DMS114 treated with DMSO at 0.1 percent for 48 hours (cell line): ENCODE measurements at regions not wholly inside any gene's neighbourhood (a gene's known extent, or its start where the extent isn't known, plus 50 kb on each side); places are given as distances from the start of the nearest gene placed in this dataset.
"Not testable (repeated sequence)": the region's sequence is repeated elsewhere in the genome, so short reads cannot be mapped to it uniquely, and the experiment has no call there.

Source experiments
- DNase-seq: peaks from one replicate; lab custom pipeline; 2025; ENCODE audit not compliant: unreplicated experiment; lab: John Stamatoyannopoulos, UW

DNA sequence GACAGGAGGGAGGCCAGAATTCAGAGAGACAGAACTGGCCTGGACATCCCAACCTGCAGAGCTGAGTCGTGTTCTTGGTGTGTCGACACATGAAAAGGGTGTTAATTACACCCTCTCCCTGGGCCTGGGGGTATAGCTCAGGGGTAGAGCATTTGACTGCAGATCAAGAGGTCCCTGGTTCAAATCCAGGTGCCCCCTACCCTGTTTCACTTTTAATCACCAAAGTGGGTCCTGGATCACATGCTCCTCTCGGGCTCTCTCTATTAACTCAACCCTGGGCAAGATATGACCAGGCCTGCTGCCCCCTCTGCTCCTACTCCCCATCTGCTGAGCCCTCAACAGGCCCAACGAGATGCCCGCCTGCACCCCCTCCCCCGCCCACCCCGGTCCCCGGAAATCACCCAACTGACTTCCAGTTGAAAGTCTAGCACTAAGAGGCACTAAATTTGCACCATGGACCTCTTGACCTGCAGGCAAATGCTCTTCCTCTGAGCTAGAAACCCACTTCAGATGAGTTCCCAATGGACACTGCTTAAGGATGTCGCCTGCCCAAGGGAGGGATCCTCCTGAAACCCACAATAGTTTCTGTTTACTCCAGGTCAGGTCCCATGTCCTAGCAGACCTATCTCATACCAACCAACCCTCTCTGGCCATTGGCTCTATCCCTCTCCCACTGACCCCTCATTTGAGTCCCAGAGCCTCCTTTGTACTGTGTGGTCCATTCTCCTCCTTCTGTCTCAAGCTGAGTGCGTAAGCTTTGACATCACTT lies 137.6 kb downstream of the ZNF467 start:
- no peak for DNase-seq

DNA sequence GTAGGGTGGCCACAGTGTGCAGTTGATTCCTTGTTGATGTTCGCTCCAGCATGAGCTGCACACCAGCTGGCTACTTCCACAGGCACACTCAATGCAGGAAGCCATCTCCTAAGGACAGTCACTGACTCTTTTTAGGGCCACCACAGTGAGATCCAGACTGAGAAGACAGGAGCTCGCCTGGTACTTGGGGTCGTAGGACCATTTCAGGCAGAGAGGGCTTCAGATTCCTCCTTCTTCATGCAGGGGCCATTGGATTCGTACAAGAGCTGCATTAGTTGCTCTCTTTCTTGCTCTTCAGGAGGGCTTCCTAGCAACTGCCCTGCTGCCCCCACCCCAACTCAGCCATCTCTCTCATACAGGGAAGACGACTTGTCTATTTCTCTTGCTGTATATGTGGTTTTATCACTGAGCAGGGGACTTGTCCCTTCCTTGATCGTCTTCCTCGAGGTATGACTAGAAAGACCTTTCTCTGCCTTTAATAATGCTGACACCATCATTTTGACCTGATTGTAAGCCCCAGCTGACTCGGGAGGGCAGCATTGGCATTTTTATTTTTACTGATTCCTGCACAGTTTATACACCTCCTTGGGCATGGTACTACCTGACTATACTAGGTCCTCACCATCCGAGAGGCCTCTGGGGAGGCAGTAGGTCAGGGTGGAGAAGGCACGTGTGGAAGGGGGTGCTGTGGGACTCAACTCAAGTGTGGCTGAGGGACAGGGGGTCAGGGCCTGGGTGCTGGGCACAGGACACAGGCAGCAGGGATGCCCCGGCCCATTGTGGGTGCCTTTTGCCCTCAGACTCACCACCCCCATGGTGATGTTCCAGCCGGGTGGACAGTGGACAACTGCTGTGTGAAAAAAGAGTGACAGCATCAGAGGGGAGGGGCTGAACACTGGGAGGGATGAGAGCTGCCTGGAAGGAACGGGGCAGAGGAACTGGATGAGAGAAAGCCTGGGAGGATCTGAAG lies 136.7 kb upstream of the ZNF746 start:
- DNase-seq: no peak

DNA sequence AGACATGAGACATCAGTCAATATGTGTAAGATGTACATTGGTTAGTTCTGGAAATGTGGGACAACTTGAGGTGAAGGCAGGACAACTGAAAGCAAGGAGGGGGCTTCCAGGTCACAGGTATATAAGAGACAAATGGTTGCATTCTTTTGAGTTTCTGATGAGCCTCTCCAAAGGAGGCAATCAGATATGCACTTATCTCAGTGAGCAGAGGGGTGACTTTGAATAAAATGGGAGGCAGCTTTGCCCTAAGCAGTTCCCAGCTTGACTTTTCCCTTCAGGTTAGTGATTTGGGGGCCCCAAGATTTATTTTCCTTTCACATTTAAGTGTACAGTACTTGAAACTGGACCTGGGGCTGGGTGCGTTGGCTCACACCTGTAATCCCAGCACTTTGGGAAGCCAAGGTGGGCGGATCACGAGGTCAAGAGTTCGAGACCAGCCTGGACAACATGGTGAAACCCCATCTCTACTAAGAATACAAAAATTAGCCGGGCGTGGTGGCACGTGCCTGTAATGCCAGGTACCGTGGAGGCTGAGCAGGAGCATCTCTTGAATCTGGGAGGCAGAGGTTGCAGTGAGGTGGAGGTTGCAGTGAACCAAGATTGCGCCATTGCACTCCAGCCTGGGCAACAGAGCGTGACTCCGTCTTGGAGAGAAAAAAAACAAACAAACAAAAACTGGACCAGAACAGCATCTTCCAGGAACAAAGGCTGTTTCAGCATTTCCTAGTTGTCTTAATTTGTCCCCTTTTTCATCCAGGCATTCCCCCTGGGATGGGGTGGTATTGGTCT lies 130.9 kb upstream of the ZNF746 start:
- DNase-seq: not testable (repeated sequence)

DNA sequence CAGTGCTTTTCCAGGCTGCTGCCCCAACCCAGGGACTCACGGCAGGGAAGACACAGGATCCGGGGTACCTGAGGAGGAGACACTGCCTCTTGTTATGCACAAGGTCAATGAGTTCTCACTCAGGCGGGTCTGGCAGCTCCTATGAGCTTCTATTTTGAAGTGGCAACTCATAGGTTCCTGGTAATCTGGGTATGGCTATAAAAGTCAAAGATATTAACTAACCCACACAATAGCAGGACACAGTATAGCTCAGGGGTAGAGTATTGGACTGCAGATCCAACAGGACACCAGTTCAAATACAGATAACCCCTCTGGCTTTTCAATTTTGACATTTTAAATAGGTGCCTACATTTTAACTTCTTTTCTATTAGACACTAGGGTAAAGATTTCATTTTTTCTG lies 130.3 kb upstream of the ZNF746 start:
- DNase-seq: no peak

DNA sequence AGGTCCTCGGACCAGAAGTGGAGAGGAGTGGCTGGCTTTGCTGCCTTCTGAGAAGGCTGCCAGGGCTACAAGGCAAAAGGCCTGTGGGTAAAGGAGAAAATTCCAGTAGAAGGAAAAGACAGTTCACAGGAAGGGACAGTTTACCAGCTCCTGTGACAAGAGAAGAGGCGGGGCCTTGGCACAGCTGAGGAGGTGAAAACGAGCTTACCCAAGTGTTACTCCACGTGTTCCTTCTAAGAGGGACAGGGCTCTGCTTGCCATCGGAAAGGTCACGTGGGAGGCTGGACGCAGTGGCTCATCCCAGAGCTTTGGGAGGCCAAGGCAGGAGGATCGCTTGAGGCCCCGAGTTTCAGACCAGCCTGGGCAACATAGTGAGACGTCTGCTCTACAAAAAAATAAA lies 129.4 kb upstream of the ZNF746 start:
- DNase-seq: no peak

DNA sequence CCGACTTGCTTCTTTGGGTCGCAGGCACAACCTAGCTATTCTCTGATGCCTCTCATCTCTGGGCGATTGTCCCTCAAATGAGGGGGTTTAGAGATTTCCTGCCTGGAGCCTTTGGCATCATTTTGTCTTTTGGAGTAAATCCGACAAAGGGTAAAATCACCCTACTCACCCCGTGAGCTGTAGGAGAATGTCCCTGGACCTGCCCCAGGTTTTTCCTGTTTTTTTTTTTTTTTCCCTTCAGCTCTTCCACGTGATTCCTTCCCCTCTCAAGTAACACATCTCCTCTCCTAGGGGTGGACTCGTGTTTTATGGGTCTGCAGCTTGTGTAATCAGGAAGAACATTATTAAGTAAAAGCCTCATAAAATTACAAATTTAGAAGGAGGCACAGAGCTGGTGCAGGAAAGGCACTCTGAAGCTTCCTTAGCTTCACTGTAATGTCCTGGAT lies 128.4 kb upstream of the ZNF746 start:
- DNase-seq: no peak

DNA sequence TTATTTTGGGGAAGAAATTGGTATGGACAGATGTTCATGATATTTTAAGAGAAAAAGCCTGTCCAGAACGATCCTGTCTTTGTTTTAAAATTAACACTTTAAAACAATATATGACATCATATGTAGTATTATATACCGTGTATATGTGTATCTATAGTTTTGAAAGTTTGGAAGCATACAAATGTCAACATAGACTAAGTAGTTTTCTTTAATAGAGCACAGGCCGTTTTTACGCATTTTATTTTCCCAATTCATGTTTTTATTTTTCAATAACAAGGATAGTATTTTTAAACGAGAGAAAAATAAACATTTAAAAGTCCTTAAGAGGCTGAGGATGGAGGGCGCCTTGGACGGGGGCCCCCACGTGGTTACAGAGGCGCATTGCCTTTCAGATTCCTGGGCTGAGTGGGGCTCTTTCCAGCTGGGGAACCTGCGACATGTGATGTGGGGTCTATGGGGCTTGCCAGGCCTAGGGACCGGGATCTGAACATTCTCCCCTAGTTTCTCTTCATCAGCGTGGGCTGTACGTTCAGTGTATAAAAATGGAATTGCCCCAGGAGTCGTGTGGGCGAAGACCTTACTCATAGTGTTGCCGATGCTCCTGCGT lies 127.8 kb upstream of the ZNF746 start:
- no peak for DNase-seq

DNA sequence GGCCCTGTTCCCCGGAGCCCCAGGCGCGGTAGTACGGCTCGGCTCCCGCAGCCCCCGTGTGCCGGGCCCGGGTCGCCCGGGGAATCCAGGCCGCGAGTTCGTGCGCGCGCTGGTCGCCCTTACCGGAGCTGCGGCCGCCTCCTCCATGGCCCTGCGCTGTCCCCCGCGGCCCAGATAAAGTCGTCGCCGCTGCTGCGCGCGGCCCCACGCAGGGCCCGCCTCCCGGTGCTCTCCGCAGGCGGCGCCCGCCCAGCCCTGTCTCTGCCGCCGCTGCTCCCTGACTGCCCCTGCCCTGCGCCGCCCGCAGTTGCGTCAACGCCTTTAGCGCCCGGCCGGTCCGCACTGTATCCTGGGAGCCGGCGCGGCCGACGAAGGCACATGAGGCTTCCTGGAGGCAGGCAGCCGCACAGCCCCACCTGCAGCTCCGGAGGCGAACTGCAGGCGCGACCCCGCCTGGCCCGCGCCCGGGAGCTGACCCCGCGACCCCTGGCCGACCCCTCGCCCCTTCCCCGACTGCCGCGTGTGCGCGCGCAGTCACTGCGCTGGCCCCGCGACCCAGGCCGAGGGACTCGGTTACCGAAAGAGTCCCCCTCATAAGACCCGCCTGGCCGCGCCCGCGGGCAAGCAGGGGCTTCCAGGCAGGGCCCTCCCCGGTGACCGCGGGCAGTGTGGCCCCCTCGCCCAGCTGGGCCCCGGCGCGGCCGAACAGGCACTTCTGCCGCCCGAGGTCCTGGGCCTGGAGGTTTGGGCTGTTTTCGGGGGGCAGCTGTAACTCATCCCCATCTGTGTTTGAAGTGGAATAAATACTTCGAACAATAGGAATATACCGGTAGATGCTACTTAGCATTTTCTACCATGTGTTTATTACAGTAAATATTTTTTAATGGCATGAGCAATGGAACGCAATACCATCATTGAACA lies 127.1 kb upstream of the ZNF746 start:
- peak; percentile 60 for DNase-seq

DNA sequence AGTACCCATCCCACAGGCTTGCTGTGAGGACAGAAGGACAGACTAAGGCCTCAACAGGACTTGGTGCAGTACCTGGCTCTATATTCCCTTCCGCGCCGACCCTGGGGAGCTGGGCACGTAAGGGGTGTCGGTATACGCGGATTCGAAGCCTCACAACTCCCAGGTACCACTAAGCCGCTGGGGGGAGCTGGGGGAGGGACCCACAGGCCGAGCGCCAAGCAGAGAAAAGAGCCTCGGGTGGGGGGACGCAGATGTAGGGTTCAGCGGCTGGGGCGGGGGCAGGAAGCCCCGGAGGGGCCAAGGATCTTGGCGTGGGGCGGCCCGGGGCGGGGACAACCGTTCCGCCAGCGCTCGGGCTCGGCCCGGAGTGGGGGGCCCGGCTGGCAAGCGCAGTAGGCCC lies 126.4 kb upstream of the ZNF746 start:
- no peak for DNase-seq

DNA sequence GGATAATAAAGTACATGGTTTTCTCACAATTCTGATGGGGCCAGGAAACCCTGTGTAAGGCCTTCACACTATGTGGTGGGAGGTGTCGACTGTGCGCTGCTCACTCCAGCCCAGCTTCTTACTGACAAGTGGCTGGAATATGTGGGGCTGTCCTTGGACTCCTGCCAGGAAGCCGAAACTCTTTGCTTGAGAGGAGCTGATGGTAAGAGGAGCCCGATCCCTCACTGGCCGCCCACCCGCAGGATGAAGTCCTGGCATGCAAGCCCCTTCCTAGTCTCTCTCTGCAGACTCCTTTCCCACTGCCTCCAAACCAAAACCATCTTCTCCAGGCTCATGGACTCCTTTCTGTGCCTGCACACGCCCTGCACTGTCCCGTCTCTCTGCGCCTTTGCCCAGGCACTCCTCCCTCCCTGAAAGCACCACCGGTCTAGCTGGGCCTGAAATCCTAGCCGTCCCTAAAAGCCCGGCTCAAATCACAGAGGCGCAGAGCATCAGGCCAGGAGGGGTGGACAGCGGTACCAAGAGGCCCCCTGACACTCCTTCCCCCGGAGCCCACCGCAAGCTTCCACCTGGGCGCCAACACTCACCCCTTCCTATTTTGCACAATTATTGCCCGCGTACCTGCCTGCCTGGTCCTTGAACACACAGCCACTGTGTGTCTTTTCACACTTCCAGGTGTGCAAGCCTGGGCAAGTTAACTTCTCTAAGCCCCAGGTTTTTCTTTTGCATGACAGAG lies 125.8 kb upstream of the ZNF746 start:
- DNase-seq: not testable (repeated sequence)

DNA sequence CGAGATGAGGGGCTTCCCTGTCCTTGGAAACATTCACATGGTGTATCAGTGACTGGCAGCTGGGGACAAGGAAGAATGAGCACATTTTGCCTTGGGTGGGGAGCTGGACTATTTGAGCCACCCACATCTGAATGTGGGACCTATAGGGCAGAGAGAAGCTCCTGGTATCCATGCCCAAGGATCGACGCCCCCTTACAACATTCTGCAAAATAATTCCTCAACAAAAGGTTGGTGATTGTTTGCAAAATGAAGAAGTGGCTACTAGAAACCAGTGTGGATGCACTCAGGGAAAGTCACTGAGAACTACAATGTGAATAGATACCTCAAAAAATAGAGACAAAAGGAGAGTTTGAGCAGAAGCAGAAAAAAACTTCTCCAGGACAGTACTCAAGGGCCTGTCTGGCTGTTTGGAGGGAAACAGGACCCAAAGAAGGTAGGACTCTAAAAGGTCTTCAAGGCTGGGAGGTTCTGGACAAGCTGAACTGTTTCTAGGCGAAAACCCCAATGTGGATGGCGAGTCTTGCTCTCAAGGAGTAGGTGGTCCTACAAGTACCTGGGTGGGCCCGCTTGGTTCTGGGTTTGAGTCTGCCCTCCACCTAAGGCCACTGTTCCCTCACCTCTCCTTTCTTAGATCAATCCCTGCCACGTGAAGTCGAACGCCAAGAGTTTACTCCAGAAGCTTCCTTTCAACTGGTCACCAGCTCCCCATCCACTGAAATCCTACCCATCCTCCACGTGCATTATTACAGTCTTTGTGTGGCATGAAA lies 125.0 kb upstream of the ZNF746 start:
- no peak for DNase-seq

DNA sequence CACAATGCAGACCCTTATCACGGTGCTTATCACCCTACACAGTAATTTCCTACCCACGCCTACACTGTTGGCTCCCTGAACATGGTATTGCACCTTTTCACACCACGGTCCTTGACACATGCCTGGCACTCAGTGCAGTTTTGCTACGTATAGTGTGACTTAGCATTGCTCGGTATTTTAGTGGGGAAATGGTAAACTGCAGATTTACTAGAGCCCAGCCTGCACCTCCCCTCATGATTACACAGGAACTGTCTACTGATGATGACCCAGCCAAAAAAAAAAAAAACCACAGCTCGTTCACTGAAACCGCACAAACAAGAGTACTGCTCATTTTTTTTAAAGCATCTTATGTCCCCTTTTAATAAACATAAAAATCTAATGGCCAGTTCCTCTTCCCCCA lies 124.2 kb upstream of the ZNF746 start:
- DNase-seq: no peak

DNA sequence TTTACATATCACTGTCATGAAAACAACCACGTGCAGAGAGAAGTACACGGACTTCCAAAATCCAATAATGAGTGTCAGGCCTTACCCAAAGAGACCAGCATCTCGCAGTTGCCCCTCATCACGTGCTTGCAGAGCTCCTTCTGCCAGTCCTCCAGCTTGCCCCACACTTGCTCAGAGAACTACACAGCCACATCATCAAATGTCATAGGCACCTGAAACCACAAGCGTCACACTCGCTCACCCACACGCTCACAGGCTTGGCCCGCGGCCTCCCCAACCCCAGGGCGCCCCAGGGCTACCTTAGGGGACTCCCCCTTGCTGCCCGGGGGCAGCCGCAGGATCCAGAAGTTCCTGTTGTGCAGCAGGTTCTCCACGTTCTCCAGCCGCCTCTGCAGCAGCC lies 123.4 kb upstream of the ZNF746 start:
- DNase-seq: no peak

DNA sequence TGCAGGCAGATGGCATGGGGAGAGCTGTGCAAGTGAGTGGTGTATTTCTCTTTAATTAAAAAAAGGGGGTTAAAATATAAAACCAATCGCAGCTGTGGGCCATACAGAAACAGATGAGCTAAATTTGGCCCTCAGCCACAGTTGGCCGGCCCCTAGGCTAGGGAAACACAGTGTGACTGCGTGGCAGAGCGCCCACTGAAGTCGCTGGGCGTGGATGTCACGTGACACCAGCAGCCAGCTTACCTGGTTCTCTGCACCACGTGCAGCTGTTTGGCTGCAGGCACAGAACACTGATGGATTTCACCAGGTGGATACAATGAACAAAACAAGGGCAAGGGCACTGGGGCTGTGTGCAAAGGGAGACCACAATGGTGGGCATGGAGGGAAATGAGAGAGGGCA lies 119.3 kb upstream of the ZNF746 start:
- DNase-seq: no peak

DNA sequence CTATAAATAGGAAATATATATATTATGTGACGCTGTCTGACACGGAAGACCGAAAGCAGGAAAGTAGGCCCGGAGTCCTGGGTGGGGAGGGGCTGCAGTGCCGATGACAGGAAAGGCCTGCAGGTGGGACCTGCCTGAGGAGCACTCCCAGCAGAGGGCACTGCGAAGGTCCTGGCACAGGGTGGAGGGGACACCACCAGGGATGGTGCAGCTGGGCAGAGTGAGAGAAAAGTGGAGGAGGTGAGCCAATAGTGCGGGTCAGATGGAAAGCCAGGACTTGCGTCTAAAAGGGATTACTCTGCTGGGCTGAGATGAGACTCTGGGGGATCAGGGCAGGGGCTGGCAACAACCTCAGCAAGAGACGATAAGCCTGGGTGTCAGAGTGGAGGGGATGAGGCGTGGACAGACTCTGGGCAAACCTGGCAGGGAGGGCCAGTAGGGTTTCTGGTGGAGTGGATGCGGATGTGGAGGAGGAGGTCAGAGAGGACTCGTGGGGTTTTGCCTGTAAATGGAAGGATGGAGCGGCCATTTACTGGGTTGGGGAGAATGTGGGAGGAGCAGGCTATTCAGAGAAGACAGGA lies 118.2 kb upstream of the ZNF746 start:
- no peak for DNase-seq

DNA sequence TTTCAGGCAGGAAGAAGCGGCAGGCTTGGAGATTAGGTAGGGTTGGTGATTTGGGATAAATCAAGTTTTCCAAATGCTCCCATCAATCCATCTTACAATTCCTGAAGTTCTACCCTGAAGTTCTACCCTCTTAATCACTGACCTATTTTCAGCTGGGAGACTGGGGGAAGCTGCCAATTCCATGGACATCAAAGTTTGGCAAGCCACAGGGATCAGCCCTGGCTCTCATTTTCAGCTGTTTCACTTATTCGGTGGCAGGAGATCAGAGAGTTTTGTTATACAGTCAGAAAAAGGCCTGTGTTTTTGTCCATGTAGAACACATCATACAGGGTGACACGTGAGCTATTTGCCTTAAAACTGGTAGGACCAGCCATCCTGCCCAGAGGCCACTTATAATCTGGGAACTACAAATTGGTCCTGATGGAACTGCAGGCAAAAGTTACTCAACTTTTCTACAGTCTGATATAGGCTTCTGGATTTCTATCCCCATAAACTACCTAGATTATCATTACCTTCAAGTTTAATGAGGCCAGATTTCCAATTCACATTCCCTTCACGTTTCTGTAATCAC lies 112.9 kb upstream of the ZNF746 start:
- DNase-seq: no peak

DNA sequence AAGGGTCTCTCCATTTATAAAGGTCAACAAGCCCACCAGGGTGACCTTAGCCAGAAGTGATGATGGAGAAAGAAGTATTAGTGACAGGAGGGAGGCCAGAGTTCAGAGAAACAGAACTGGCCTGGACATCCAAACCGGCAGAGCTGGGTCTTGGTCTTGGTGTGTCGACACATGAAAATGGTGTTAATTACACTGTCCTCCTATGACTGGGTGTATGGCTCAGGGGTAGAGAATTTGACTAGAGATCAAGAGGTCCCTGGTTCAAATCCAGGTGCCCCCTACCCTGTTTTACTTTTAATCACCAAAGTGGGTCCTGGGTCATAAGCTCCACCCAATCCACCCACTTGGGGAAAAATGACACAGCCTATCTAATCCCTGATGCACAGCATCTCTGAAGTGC lies 110.6 kb upstream of the ZNF746 start:
- DNase-seq: no peak

DNA sequence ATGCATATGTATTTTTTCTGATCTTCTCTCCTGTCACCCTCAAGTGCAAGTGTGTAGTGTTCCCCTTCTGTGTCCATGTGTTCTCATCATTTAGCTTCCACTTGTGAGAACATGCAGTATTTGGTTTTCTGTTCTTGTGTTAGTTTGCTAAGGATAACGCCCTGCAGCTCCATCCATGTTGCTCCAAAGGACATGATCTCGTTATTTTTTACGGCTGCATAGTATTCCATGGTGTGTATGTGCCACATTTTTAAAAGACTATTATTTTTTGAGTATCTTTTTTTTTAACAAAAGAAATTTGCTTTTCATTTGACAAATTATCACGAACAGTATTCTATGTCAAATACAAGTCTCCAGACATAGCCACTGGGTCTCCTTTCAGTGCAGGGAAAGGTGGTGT lies 110.1 kb upstream of the ZNF746 start:
- no peak for DNase-seq
